HL-60 (cell line): ENCODE measurements at regions not wholly inside any gene's neighbourhood (a gene's known extent, or its start where the extent isn't known, plus 50 kb on each side); places are given as distances from the start of the nearest gene placed in this dataset.

Source experiments
- DNase-seq, 2 experiments: peaks; one replicate each; pipeline ENCODE4 v3.0.0-alpha.2; 2010 to 2020; ENCODE audit warnings: low read depth in 1 of 2, low spot score in 1 of 2
- H3K27ac ChIP-seq: fragments of 250-450 bp; sonication (Bioruptor Pico); replicated peaks from 2 replicates; pipeline ENCODE4 v1.5.1; 2020; ENCODE audit warnings: mild to moderate bottlenecking, moderate library complexity
- H3K27me3 ChIP-seq: fragments of 250-450 bp; sonication (Bioruptor Pico); 2 replicates; pipeline ENCODE4 v1.5.1; 2021; ENCODE audit warnings: mild to moderate bottlenecking, moderate library complexity; ENCODE audit not compliant: insufficient read depth, poor library complexity, severe bottlenecking
- H3K4me3 ChIP-seq: replicated peaks from 2 replicates; pipeline ENCODE4 v1.5.1; 2011; ENCODE audit warnings: mild to moderate bottlenecking, control low read depth, low read length; ENCODE audit not compliant: insufficient read depth
- CTCF ChIP-seq: IDR thresholded peaks from one replicate; pipeline ENCODE4 v1.5.1; 2011; ENCODE audit warnings: low read length, control low read depth, inconsistent platforms; ENCODE audit not compliant: insufficient read depth
- GABPA ChIP-seq: IDR thresholded peaks from 2 replicates; pipeline ENCODE4 v1.6.1; 2012; ENCODE audit warnings: low read depth
- POLR2AphosphoS5 ChIP-seq: IDR thresholded peaks from 2 replicates; pipeline ENCODE4 v1.6.1; 2012; ENCODE audit warnings: low read depth
- REST ChIP-seq: IDR thresholded peaks from 2 replicates; pipeline ENCODE4 v1.6.1; 2012; ENCODE audit warnings: low read depth; ENCODE audit not compliant: insufficient replicate concordance
- SPI1 ChIP-seq: IDR thresholded peaks from 2 replicates; pipeline ENCODE4 v1.6.1; 2012; ENCODE audit warnings: low read depth, mild to moderate bottlenecking, borderline replicate concordance

GRCh38 chr5:168209997-168210396 lies 81.4 kb upstream of the WWC1 start:
- Histone ChIP-seq H3K27me3 (no peaks in the 10 kb centered on the region), H3K27ac (no peak overlapping the region), H3K4me3 (no peak overlapping the region)
- TF ChIP-seq POLR2AphosphoS5 = no peak
- TF ChIP-seq GABPA = no peak
- no peak for TF ChIP-seq CTCF
- no peak for TF ChIP-seq SPI1
- TF ChIP-seq REST = no peak
- no peak for DNase-seq

GRCh38 chr5:168211245-168211644 lies 80.2 kb upstream of the WWC1 start:
- no peak for DNase-seq
- no peak for TF ChIP-seq REST
- TF ChIP-seq CTCF = no peak
- no peak for TF ChIP-seq GABPA
- TF ChIP-seq POLR2AphosphoS5 = no peak
- no peak for TF ChIP-seq SPI1
- Histone ChIP-seq H3K27me3 (no peaks in the 10 kb centered on the region), H3K27ac (no peak overlapping the region), H3K4me3 (no peak overlapping the region)

GRCh38 chr5:168211936-168212335 lies 79.5 kb upstream of the WWC1 start:
- no peak for DNase-seq
- H3K4me3 ChIP-seq = no peak overlapping the region
- H3K27ac ChIP-seq = no peak overlapping the region
- H3K27me3 ChIP-seq = no peaks in the 10 kb centered on the region
- TF ChIP-seq POLR2AphosphoS5 (no peak), GABPA (no peak), CTCF (no peak), REST (no peak), SPI1 (no peak)
